Retinal pigment epithelial cell (primary cell): ENCODE measurements at regions not wholly inside any gene's neighbourhood (a gene's known extent, or its start where the extent isn't known, plus 50 kb on each side); places are given as distances from the start of the nearest gene placed in this dataset.
"Not testable (repeated sequence)": the region's sequence is repeated elsewhere in the genome, so short reads cannot be mapped to it uniquely, and the experiment has no call there.

ENCODE experiments used
- DNase-seq: peaks from one replicate; pipeline ENCODE4 v3.0.0-alpha.2; 2010; ENCODE audit warnings: low read depth
- H3K4me3 ChIP-seq: 2 replicates; pipeline ENCODE4 v1.5.1; 2011; ENCODE audit warnings: mild to moderate bottlenecking, low read length, control low read depth, moderate library complexity
- TF ChIP-seq, protein P1 (sequence below): conservative IDR thresholded peaks from 2 replicates; pipeline ENCODE4 v1.5.1; 2011; ENCODE audit warnings: low read depth, low read length, control low read depth, inconsistent platforms

DNA sequence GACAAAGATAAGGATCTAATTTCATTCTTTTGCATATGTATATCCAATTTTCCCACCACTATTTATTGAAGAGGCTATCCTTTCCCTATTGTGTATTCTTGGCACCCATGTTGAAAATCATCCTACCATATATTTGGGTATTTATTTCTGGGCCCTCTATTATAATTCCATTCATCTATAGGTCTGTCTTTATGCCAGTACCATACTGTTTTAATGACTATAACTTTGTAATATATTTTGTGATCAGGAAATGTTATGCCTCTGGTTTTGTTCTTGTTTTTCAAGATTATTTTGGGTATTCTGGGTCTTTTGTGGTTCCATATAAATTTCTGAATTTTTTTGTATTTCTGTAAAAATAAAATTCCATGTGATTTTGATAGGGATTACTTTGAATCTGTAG lies 347.6 kb upstream of the SULF2 start:
- TF ChIP-seq, protein P1, sequence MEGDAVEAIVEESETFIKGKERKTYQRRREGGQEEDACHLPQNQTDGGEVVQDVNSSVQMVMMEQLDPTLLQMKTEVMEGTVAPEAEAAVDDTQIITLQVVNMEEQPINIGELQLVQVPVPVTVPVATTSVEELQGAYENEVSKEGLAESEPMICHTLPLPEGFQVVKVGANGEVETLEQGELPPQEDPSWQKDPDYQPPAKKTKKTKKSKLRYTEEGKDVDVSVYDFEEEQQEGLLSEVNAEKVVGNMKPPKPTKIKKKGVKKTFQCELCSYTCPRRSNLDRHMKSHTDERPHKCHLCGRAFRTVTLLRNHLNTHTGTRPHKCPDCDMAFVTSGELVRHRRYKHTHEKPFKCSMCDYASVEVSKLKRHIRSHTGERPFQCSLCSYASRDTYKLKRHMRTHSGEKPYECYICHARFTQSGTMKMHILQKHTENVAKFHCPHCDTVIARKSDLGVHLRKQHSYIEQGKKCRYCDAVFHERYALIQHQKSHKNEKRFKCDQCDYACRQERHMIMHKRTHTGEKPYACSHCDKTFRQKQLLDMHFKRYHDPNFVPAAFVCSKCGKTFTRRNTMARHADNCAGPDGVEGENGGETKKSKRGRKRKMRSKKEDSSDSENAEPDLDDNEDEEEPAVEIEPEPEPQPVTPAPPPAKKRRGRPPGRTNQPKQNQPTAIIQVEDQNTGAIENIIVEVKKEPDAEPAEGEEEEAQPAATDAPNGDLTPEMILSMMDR: no peak
- DNase-seq: no peak
- no peak overlapping the region for H3K4me3 ChIP-seq

DNA sequence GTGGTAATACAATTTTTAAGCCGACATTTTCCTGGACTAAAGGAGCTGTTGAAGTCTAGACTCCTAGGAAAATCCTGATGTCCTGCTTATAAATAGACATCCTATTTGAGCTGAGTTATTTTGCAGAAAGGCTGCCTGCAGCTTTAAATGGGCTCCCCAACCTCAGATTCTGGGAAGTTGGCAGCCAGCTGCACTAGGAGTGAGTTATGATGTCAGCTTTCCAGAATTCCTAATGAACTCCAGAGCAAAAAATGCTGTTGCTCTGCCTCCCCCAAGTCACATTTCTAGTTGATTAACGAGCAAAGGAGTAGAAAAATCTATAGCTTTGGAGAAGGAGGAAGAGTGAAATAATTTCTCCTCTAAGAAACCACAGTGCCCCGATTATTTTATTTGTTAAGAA lies 346.3 kb upstream of the SULF2 start:
- no peak overlapping the region for H3K4me3 ChIP-seq
- TF ChIP-seq, protein P1: no peak
- DNase-seq: no peak

DNA sequence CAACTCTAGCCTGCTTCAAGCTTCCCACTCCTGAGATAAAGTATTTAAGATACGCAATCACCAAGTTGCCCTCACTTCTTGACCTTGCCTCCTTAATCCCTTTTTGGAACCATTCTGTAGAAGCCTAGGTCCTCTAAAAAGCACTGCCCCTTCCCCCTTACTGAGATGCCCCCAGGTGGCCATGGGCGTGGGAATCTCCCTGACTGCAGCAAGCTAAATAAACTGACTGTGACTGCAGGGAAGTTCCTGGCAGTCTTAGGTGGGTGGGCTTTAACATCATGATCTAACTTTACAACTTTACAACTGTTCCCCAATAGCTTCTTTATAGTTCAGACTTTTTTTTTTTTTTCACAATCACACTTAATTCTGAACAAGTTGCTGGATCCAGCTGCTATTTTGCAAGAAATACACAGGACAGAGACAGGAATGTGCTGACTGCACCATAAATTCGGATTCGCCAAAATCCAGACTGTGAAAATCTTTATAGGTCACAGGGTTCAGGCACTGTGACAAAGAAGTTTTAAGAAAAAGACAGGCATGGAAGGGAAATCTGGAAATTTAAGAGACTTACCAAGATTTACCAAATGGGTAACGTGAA lies 344.2 kb upstream of the SULF2 start:
- TF ChIP-seq, protein P1: no peak
- no peak overlapping the region for H3K4me3 ChIP-seq
- DNase-seq: no peak

DNA sequence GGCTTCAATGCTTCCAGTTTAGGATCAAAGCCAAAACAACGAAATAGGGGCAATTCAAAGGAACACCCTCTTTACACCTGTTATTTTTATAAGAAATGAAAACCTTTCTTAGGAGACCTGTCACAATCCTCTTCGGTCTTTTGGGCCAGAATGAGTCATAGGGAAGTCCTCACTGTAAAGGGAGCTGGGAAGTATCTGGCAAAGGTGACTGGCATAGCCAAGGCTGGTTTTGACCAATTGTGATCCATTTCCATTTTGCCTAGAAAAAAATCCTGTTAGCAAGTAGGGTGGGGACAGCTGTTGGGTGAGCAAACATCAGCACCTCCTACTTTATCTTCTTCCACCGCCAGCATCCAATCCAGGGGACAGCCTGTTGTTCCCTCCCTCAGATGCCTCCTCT lies 343.2 kb upstream of the SULF2 start:
- no peak overlapping the region for H3K4me3 ChIP-seq
- TF ChIP-seq, protein P1: no peak
- DNase-seq: no peak

DNA sequence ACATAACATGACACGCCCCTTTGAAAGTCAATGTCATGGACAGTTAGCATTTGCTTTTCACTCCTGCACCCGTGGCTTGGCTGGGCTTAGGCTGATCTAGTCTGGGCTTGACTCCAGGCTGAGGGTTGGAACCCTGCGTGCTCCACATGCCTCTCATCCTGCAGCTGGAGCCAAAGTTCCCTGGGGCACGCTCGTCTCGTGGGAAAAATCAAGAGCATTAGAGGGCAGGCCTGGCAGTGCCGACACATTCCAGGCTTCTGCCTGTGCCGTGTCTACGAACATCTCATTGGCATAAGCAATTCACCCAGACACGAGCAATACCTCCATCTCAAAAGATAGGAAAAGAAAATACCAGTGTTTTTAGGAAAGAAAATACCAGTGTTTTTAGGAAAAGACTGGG lies 342.7 kb upstream of the SULF2 start:
- DNase-seq: not testable (repeated sequence)

DNA sequence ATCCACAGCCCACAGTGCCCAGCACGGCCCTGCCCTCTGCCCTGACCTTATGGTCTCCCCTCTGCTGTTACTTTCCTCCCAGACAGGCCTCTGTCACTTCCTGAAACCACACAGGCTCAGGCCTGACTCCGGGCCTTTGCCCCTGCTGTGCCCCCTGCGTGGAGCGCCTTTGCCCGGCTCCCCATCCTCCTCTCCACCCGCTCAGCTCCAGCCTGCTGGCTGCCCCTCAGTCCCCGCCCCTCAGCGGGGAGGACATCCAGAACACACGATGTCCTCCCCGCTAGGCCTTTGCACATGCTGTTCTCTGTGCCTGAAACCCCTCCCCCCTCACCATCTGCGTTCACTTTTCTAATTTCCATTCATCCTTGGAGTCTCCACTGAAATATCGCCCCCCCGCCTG lies 341.9 kb upstream of the SULF2 start:
- DNase-seq, H3K4me3 ChIP-seq: not testable (repeated sequence)

More for the DNA sequence above, 342.7 kb upstream of the SULF2 start:
- not testable (repeated sequence) for H3K4me3 ChIP-seq

DNA sequence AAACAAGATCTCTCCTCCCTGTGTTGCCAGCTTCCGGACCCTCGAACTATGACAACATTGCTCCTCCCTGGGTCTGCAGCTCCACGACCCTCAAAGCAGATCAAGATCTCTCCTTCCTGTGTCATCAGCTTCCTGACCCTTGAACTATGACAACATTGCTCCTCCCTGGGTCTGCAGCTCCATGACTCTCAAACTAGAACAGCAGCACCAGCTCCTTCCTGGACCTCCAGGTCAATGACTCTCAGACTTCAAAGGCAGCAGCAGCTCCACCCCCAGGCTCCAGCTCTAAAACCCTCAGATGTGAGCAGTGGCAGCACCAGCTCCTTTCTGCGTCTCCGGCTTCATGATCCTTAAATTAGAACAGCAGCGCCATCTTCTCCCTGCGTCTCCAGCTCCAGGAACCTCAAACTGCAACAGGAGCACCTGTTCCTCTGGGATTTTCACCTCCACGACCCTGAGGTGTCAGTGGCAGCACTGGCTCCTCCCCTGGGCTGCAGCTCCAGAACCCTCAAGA lies 341.0 kb upstream of the SULF2 start:
- DNase-seq: no peak
- H3K4me3 ChIP-seq: no peak overlapping the region
- TF ChIP-seq, protein P1: no peak

DNA sequence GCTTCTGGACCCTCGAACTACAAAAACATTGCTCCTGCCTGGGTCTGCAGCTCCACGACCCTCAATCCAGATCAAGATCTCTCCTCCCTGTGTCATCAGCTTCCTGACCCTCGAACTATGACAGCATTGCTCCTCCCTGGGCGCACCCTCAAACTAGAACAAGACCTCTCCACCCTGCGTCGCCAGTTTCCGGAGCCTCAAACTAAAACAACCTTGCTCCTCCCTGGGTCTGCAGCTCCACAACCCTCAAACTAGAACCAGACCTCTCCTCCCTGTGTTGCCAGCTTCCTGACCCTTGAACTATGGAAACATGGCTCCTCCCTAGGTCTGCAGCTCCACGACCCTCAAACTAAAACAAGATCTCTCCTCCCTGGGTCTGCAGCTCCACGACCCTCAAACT lies 339.7 kb upstream of the SULF2 start:
- no peak overlapping the region for H3K4me3 ChIP-seq
- no peak for DNase-seq
- TF ChIP-seq, protein P1: no peak
